Uterus (tissue), 3 donors: ENCODE measurements at regions not wholly inside any gene's neighbourhood (a gene's known extent, or its start where the extent isn't known, plus 50 kb on each side); places are given as distances from the start of the nearest gene placed in this dataset.

Experiments used
- DNase-seq, 2 donors: peaks; one replicate each; pipeline ENCODE4 v3.0.0-alpha.2; 2019 to 2020
- H3K27ac ChIP-seq, 2 donors: fragments of 200-600 bp; sonication (generic); 1 replicate in 1 of 2; 2 replicates in 1 of 2; pipeline ENCODE4 v1.5.1; 2016 to 2018
- H3K27me3 ChIP-seq, 2 donors: fragments of 200-600 bp; sonication (generic); one replicate each; pipeline ENCODE4 v1.5.1; 2018 to 2019; ENCODE audit warnings: control low read depth in 1 of 2
- H3K36me3 ChIP-seq, 2 donors: fragments of 200-600 bp; sonication (generic); one replicate each; pipeline ENCODE4 v1.5.1; 2019; ENCODE audit warnings: control low read depth in 1 of 2
- H3K4me1 ChIP-seq, 2 donors: fragments of 200-600 bp; sonication (generic); one replicate each; pipeline ENCODE4 v1.5.1; 2018 to 2019; ENCODE audit warnings: control low read depth in 1 of 2
- H3K4me3 ChIP-seq, 2 donors: fragments of 200-600 bp; sonication (generic); 1 replicate in 1 of 2; 2 replicates in 1 of 2; pipeline ENCODE4 v1.5.1; 2018 to 2019; ENCODE audit warnings: mild to moderate bottlenecking in 1 of 2
- H3K9me3 ChIP-seq, 2 donors: fragments of 200-600 bp; sonication (generic); one replicate each; pipeline ENCODE4 v1.5.1; 2019; ENCODE audit warnings: control low read depth in 1 of 2
- POLR2A ChIP-seq, 2 donors: fragments of 450-650 bp; IDR thresholded peaks; one replicate each; pipeline ENCODE4 v1.6.1; 2016; ENCODE audit warnings: antibody characterized with exemption in 2 of 2, mild to moderate bottlenecking in 1 of 2, moderate library complexity in 1 of 2
- intact Hi-C: fragments of 100-400 bp; cut with DNase I; formaldehyde crosslinking; loops from one replicate; pipeline ENCODE4 v1.15.1; 2023; ENCODE audit warnings: low total_unique reads
- TF ChIP-seq, protein P1 (sequence below), 4 experiments: fragments of 200-600 bp in 2 of 4; fragments of 450-650 bp in 2 of 4; sonication (generic) in 2 of 4; IDR thresholded peaks; one replicate each; pipeline ENCODE4 v1.5.1; 2016 to 2019; ENCODE audit warnings: antibody characterized with exemption in 4 of 4, mild to moderate bottlenecking in 2 of 4, moderate library complexity in 1 of 4
- donor health status: DM: yes; HTN: yes; CAD: no.

GRCh38 chr22:47724751-47725150 is 962.3 kb downstream of the TBC1D22A start:
- Histone ChIP-seq H3K36me3 (no peaks in the 10 kb centered on the region), H3K4me3 (no peak overlapping the region), H3K27ac (no peak overlapping the region), H3K4me1 (no peaks in the 10 kb centered on the region), H3K27me3 (no peaks in the 10 kb centered on the region), H3K9me3 (no peaks in the 10 kb centered on the region)
- DNase-seq = no peak
- no peak for TF ChIP-seq POLR2A (IDR thresholded peaks at IDR 0.05)
- TF ChIP-seq, protein P1, sequence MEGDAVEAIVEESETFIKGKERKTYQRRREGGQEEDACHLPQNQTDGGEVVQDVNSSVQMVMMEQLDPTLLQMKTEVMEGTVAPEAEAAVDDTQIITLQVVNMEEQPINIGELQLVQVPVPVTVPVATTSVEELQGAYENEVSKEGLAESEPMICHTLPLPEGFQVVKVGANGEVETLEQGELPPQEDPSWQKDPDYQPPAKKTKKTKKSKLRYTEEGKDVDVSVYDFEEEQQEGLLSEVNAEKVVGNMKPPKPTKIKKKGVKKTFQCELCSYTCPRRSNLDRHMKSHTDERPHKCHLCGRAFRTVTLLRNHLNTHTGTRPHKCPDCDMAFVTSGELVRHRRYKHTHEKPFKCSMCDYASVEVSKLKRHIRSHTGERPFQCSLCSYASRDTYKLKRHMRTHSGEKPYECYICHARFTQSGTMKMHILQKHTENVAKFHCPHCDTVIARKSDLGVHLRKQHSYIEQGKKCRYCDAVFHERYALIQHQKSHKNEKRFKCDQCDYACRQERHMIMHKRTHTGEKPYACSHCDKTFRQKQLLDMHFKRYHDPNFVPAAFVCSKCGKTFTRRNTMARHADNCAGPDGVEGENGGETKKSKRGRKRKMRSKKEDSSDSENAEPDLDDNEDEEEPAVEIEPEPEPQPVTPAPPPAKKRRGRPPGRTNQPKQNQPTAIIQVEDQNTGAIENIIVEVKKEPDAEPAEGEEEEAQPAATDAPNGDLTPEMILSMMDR (IDR thresholded peaks at IDR 0.05) = no peak
- intact Hi-C loops = no loop called here

DNA sequence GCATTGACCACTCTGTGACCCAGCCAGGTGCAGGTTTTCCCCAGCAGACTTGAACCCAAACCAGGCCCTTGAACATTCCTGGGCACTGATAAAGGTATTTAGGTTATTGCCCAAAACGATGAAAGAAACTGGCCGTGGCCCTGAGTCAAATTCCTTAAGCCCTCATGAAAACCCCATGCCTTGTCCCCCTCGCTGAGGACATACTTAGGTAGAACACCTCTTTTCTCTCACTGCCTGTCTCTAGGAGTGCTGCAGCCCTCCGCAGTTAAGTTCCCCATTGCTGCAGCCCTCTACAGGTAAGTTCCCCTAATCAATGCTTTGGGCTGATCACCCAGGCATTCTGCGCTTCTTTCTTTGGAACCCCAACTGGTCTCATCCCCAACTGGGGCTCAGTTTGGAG is 961.6 kb downstream of the TBC1D22A start:
- Histone ChIP-seq H3K36me3 (no peaks in the 10 kb centered on the region), H3K27me3 (no peaks in the 10 kb centered on the region), H3K27ac (no peak overlapping the region), H3K4me3 (no peak overlapping the region), H3K9me3 (no peaks in the 10 kb centered on the region), H3K4me1 (no peaks in the 10 kb centered on the region)
- no peak for DNase-seq
- TF ChIP-seq, protein P1 (IDR thresholded peaks at IDR 0.05) = no peak
- no peak for TF ChIP-seq POLR2A (IDR thresholded peaks at IDR 0.05)
- intact Hi-C loops = no loop called here

- Histone ChIP-seq H3K4me3 (no peak overlapping the region), H3K4me1 (no peaks in the 10 kb centered on the region), H3K27me3 (no peaks in the 10 kb centered on the region), H3K27ac (no peak overlapping the region), H3K36me3 (no peaks in the 10 kb centered on the region), H3K9me3 (no peaks in the 10 kb centered on the region)
- TF ChIP-seq, protein P1 (IDR thresholded peaks at IDR 0.05) = no peak
- TF ChIP-seq POLR2A (IDR thresholded peaks at IDR 0.05) = no peak
- intact Hi-C loops = no loop called here
- DNase-seq = no peak
Observed at GRCh38 chr22:47718337-47718736, 955.9 kb downstream of the TBC1D22A start.

- no peaks in the 10 kb centered on the region for H3K27me3 ChIP-seq
Observed at GRCh38 chr22:47716890-47717615, 954.6 kb downstream of the TBC1D22A start.

DNA sequence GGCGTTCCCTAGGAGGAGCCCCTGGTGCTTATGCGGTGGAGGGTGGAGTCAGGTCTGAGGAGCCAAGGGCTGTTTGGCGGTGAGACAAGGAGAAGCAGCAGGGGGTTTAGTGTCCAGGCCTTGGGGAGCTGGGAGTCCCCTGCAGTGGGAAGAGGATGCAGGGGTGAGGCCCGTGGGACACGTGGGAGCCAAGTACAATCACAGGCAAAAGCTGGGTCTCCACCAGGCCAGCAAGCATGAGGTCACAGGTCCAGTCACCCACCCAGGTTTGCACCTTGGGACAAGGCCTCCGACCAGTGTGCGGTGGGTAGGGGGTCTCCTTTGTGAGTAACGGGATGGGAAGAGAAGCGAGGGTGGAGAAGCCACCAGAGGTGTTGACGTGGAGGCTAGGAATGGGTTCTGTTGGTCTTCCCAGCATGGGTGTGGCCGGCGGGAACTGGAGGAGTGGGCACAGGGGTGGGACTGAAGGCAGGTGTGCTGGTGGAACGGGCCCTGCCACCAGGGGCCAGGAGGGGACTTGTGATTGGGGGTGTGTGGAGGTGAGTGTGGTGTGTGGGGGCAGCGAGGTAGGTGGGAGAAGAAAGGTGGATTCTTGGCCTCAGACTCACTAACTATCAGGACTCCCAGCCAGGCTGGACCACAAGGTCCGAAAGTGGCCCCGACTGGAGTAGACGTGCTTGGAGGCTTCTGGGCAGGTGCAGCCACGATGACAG is 953.6 kb downstream of the TBC1D22A start:
- Histone ChIP-seq H3K27ac (no peak overlapping the region), H3K27me3 (no peaks in the 10 kb centered on the region), H3K36me3 (no peaks in the 10 kb centered on the region), H3K9me3 (no peaks in the 10 kb centered on the region), H3K4me3 (no peak overlapping the region), H3K4me1 (no peaks in the 10 kb centered on the region)
- intact Hi-C loops = no loop called here
- TF ChIP-seq, protein P1 (IDR thresholded peaks at IDR 0.05) = no peak
- no peak for TF ChIP-seq POLR2A (IDR thresholded peaks at IDR 0.05)
- DNase-seq = no peak

More at GRCh38 chr22:47716890-47717615, 954.6 kb downstream of the TBC1D22A start:
- Histone ChIP-seq H3K9me3 (no peaks in the 10 kb centered on the region), H3K36me3 (no peaks in the 10 kb centered on the region), H3K4me3 (no peak overlapping the region), H3K4me1 (no peaks in the 10 kb centered on the region), H3K27ac (no peak overlapping the region)
- TF ChIP-seq POLR2A (IDR thresholded peaks at IDR 0.05) = no peak
- TF ChIP-seq, protein P1 (IDR thresholded peaks at IDR 0.05) = no peak
- intact Hi-C loops = no loop called here
- no peak for DNase-seq
